Neural cell (in vitro differentiated cells): ENCODE measurements at regions not wholly inside any gene's neighbourhood (a gene's known extent, or its start where the extent isn't known, plus 50 kb on each side); places are given as distances from the start of the nearest gene placed in this dataset.
A peak's percentile ranks its signal among the peaks of the same experiment; 100 is the strongest.

Source experiments
- H2AFZ ChIP-seq: fragments of 200-600, 300-800 bp; sonication (generic), shearing (Covaris generic); 2 replicates; pipeline ENCODE4 v1.6.0; 2014; ENCODE audit warnings: low read depth, mild to moderate bottlenecking, antibody characterized with exemption, low read length, moderate library complexity
- H3F3A ChIP-seq: fragments of 200-600 bp; shearing (Covaris generic); 2 replicates; pipeline ENCODE4 v1.6.1; 2016; ENCODE audit warnings: mild to moderate bottlenecking, moderate library complexity, mixed read lengths, antibody characterized with exemption, low read length; ENCODE audit not compliant: insufficient read depth, poor library complexity, severe bottlenecking
- H3K27ac ChIP-seq: fragments of 200-600, 300-800 bp; sonication (generic), shearing (Covaris generic); 2 replicates; pipeline ENCODE4 v1.5.1; 2014; ENCODE audit warnings: mild to moderate bottlenecking, low read length, moderate library complexity
- H3K27me3 ChIP-seq: fragments of 300-800, 200-600 bp; sonication (generic), shearing (Covaris generic); 2 replicates; pipeline ENCODE4 v1.6.0; 2014; ENCODE audit warnings: mild to moderate bottlenecking, low read depth, low read length, moderate library complexity; ENCODE audit not compliant: insufficient read depth
- H3K36me3 ChIP-seq: fragments of 300-800, 200-600 bp; sonication (generic), shearing (Covaris generic); 2 replicates; pipeline ENCODE4 v1.5.1; 2014; ENCODE audit warnings: mild to moderate bottlenecking, antibody characterized with exemption, low read length, moderate library complexity; ENCODE audit not compliant: insufficient read depth
- H3K4me2 ChIP-seq: fragments of 300-800, 200-600 bp; sonication (generic), shearing (Covaris generic); 2 replicates; pipeline ENCODE4 v1.6.0; 2014; ENCODE audit warnings: mild to moderate bottlenecking, low read length
- H3K4me3 ChIP-seq: fragments of 300-800, 200-600 bp; sonication (generic), shearing (Covaris generic); 2 replicates; pipeline ENCODE4 v1.5.1; 2014; ENCODE audit warnings: mild to moderate bottlenecking, low read length, moderate library complexity
- H3K79me2 ChIP-seq: fragments of 200-600 bp; shearing (Covaris generic); replicated peaks from 2 replicates; pipeline ENCODE4 v1.6.0; 2014; ENCODE audit warnings: mild to moderate bottlenecking, low read length, moderate library complexity; ENCODE audit not compliant: insufficient read depth
- H3K9ac ChIP-seq: fragments of 300-800, 200-600 bp; sonication (generic), shearing (Covaris generic); 2 replicates; pipeline ENCODE4 v1.6.1; 2016; ENCODE audit warnings: mild to moderate bottlenecking, low read length, mixed read lengths
- H3K9me2 ChIP-seq: fragments of 200-600 bp; shearing (Covaris generic); 2 replicates; pipeline ENCODE4 v1.6.1; 2016; ENCODE audit warnings: mild to moderate bottlenecking, low read length, mixed read lengths; ENCODE audit not compliant: insufficient read depth
- H3K9me3 ChIP-seq: fragments of 200-600, 300-800 bp; sonication (generic), shearing (Covaris generic); 2 replicates; pipeline ENCODE4 v1.6.1; 2016; ENCODE audit warnings: mild to moderate bottlenecking, mixed run types, low read length, moderate library complexity, mixed read lengths
- H4K20me1 ChIP-seq: fragments of 200-600 bp; shearing (Covaris generic); 2 replicates; pipeline ENCODE4 v1.6.1; 2016; ENCODE audit warnings: mild to moderate bottlenecking, mixed run types; ENCODE audit not compliant: insufficient read depth
- CTCF ChIP-seq: fragments of 450-650 bp; IDR thresholded peaks from 2 replicates; pipeline ENCODE4 v1.5.1; 2014; ENCODE audit warnings: antibody characterized with exemption, mild to moderate bottlenecking, moderate library complexity; ENCODE audit not compliant: poor library complexity, severe bottlenecking
- EP300 ChIP-seq: fragments of 450-650 bp; conservative IDR thresholded peaks from 2 replicates; pipeline ENCODE4 v1.6.1; 2014; ENCODE audit warnings: antibody characterized with exemption, mild to moderate bottlenecking, moderate library complexity; ENCODE audit not compliant: poor library complexity, severe bottlenecking
- EZH2 ChIP-seq: fragments of 200-600, 300-800 bp; shearing (Covaris generic), sonication (generic); IDR thresholded peaks from 2 replicates; pipeline ENCODE4 v1.6.1; 2014; ENCODE audit warnings: antibody characterized with exemption, low read length, borderline replicate concordance, mild to moderate bottlenecking; ENCODE audit not compliant: insufficient read depth, poor library complexity, severe bottlenecking
- MXI1 ChIP-seq: fragments of 450-650 bp; conservative IDR thresholded peaks from 2 replicates; pipeline ENCODE4 v1.6.1; 2014; ENCODE audit warnings: antibody characterized with exemption, mild to moderate bottlenecking; ENCODE audit not compliant: poor library complexity, severe bottlenecking
- POLR2AphosphoS5 ChIP-seq: IDR thresholded peaks from 2 replicates; pipeline ENCODE4 v1.6.1; 2012
- RAD21 ChIP-seq: fragments of 450-650 bp; conservative IDR thresholded peaks from 2 replicates; pipeline ENCODE4 v1.6.1; 2014; ENCODE audit warnings: antibody characterized with exemption, mild to moderate bottlenecking, moderate library complexity
- REST ChIP-seq: IDR thresholded peaks from 2 replicates; pipeline ENCODE4 v1.6.1; 2012; ENCODE audit warnings: borderline replicate concordance
- SMC3 ChIP-seq: fragments of 450-650 bp; conservative IDR thresholded peaks from 2 replicates; pipeline ENCODE4 v1.6.1; 2014; ENCODE audit warnings: antibody characterized with exemption, mild to moderate bottlenecking, moderate library complexity; ENCODE audit not compliant: poor library complexity
- TAF1 ChIP-seq: IDR thresholded peaks from 2 replicates; pipeline ENCODE4 v1.6.1; 2012; ENCODE audit warnings: low read depth

GRCh38 chr9:129410226-129410625 is 210.7 kb downstream of the C9orf50 start:
- no peak overlapping the region for H3K4me3 ChIP-seq
- TF ChIP-seq RAD21 (no peak), POLR2AphosphoS5 (no peak), EP300 (no peak), CTCF (no peak), EZH2 (no peak), SMC3 (no peak), REST (no peak), MXI1 (no peak), TAF1 (no peak)
- H3K9me3 ChIP-seq: no peaks in the 10 kb centered on the region
- H3K79me2 ChIP-seq: no peaks in the 10 kb centered on the region
- H3K36me3 ChIP-seq: no peaks in the 10 kb centered on the region
- no peak overlapping the region for H3K9ac ChIP-seq
- no peak overlapping the region for H2AFZ ChIP-seq
- no peaks in the 10 kb centered on the region for H4K20me1 ChIP-seq
- no peak overlapping the region for H3K27ac ChIP-seq
- H3F3A ChIP-seq: peaks cover 4% of the 10 kb centered on the region
- no peaks in the 10 kb centered on the region for H3K27me3 ChIP-seq
- H3K9me2 ChIP-seq: no peaks in the 10 kb centered on the region
- no peak overlapping the region for H3K4me2 ChIP-seq

GRCh38 chr9:129408535-129409215 is 212.2 kb downstream of the C9orf50 start:
- Histone ChIP-seq H3K27ac (peak overlapping the region; percentile 1), H3K4me3 (no peak overlapping the region)
- TF ChIP-seq EZH2 (no peak), RAD21 (no peak), CTCF (no peak), MXI1 (no peak), REST (no peak), EP300 (no peak), TAF1 (no peak), SMC3 (no peak), POLR2AphosphoS5 (no peak)

More at GRCh38 chr9:129408535-129409215, 212.2 kb downstream of the C9orf50 start:
- Histone ChIP-seq H3K4me2 (no peak overlapping the region), H3K9me3 (no peaks in the 10 kb centered on the region), H4K20me1 (no peaks in the 10 kb centered on the region), H2AFZ (no peak overlapping the region), H3K27me3 (no peaks in the 10 kb centered on the region), H3K9me2 (no peaks in the 10 kb centered on the region), H3F3A (peaks cover 4% of the 10 kb centered on the region), H3K36me3 (no peaks in the 10 kb centered on the region), H3K79me2 (no peaks in the 10 kb centered on the region), H3K9ac (peak overlapping the region; percentile 36)
